22Rv1 (cell line): ENCODE measurements at regions not wholly inside any gene's neighbourhood (a gene's known extent, or its start where the extent isn't known, plus 50 kb on each side); places are given as distances from the start of the nearest gene placed in this dataset.

Experiments used
- ZFX ChIP-seq: fragments of 450-650 bp; IDR thresholded peaks from 2 replicates; pipeline ENCODE4 v1.6.1; 2017; ENCODE audit warnings: antibody characterized with exemption, borderline replicate concordance
- TF ChIP-seq, protein P1 (sequence below): fragments of 450-650 bp; IDR thresholded peaks from 2 replicates; pipeline ENCODE4 v1.5.1; 2017; ENCODE audit warnings: mild to moderate bottlenecking

DNA sequence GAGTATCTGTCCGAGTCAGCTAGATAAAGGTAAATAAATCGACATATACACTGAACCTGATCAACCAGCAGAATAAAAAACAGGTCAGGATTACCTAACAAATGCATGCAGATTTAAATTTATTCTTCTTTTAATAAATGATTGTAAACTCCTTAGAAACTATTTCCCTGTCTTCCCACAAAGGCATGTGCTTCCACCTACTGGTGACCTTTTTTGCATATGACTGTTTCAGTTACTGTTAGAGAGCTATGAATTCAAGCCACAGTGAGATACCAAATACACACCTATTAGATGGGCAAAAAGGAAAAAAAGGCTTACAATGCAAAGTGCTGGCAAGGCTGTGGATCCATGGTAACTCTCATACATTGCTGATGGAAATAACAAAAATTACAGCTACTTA lies 957.4 kb upstream of the NCAM2 start:
- TF ChIP-seq ZFX: no peak
- TF ChIP-seq, protein P1, sequence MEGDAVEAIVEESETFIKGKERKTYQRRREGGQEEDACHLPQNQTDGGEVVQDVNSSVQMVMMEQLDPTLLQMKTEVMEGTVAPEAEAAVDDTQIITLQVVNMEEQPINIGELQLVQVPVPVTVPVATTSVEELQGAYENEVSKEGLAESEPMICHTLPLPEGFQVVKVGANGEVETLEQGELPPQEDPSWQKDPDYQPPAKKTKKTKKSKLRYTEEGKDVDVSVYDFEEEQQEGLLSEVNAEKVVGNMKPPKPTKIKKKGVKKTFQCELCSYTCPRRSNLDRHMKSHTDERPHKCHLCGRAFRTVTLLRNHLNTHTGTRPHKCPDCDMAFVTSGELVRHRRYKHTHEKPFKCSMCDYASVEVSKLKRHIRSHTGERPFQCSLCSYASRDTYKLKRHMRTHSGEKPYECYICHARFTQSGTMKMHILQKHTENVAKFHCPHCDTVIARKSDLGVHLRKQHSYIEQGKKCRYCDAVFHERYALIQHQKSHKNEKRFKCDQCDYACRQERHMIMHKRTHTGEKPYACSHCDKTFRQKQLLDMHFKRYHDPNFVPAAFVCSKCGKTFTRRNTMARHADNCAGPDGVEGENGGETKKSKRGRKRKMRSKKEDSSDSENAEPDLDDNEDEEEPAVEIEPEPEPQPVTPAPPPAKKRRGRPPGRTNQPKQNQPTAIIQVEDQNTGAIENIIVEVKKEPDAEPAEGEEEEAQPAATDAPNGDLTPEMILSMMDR: peak; percentile 72
